Fibroblast of lung (primary cell): ENCODE measurements at regions not wholly inside any gene's neighbourhood (a gene's known extent, or its start where the extent isn't known, plus 50 kb on each side); places are given as distances from the start of the nearest gene placed in this dataset.
A peak's percentile ranks its signal among the peaks of the same experiment; 100 is the strongest.
"Not testable (repeated sequence)": the region's sequence is repeated elsewhere in the genome, so short reads cannot be mapped to it uniquely, and the experiment has no call there.

Source experiments
- DNase-seq, 2 donors: peaks; one replicate each; pipeline versions ENCODE4 v3.0.0 to v3.0.0-alpha.2; 2010; ENCODE audit warnings: low read depth in 2 of 2
- H2AFZ ChIP-seq: 2 replicates; pipeline ENCODE4 v1.5.1; 2012; ENCODE audit warnings: low read length, control low read depth, inconsistent platforms
- H3K27ac ChIP-seq: 2 replicates; pipeline ENCODE4 v1.5.1; 2011; ENCODE audit warnings: low read length, control low read depth; ENCODE audit not compliant: insufficient read depth
- H3K27me3 ChIP-seq: 2 replicates; pipeline ENCODE4 v1.5.1; 2011; ENCODE audit warnings: mild to moderate bottlenecking, low read length; ENCODE audit not compliant: control insufficient read depth, insufficient read depth
- H3K36me3 ChIP-seq: 2 replicates; pipeline ENCODE4 v1.5.1; 2011; ENCODE audit warnings: low read length; ENCODE audit not compliant: control insufficient read depth, insufficient read depth
- H3K4me1 ChIP-seq: 2 replicates; pipeline ENCODE4 v1.5.1; 2011; ENCODE audit warnings: low read length; ENCODE audit not compliant: control insufficient read depth, insufficient read depth; ENCODE audit errors: extremely low read depth
- H3K4me2 ChIP-seq: 2 replicates; pipeline ENCODE4 v1.5.1; 2011; ENCODE audit warnings: low read length, control low read depth; ENCODE audit not compliant: insufficient read depth; ENCODE audit errors: extremely low read depth
- H3K4me3 ChIP-seq, 4 experiments: fragments of 200-600 bp in 1 of 4; sonication (generic) in 1 of 4; replicated peaks in 1 of 4; 2 replicates each; pipeline ENCODE4 v1.5.1; 2011 to 2016; ENCODE audit warnings: low read length in 4 of 4, low read depth in 3 of 4, mild to moderate bottlenecking in 3 of 4, control low read depth in 2 of 4, inconsistent platforms in 1 of 4, mixed read lengths in 1 of 4; ENCODE audit not compliant: insufficient read depth in 1 of 4; ENCODE audit errors: control extremely low read depth in 1 of 4
- H3K79me2 ChIP-seq: 2 replicates; pipeline ENCODE4 v1.5.1; 2012; ENCODE audit warnings: mild to moderate bottlenecking, low read length, inconsistent platforms; ENCODE audit not compliant: control insufficient read depth, insufficient read depth
- H3K9ac ChIP-seq: 2 replicates; pipeline ENCODE4 v1.5.1; 2011; ENCODE audit warnings: mild to moderate bottlenecking, low read length, control low read depth; ENCODE audit not compliant: insufficient read depth
- H3K9me3 ChIP-seq: 2 replicates; pipeline ENCODE4 v1.5.1; 2012; ENCODE audit warnings: low read depth, low read length; ENCODE audit not compliant: control insufficient read depth, insufficient read depth
- H4K20me1 ChIP-seq: 2 replicates; pipeline ENCODE4 v1.5.1; 2011; ENCODE audit warnings: low read length; ENCODE audit not compliant: control insufficient read depth, insufficient read depth; ENCODE audit errors: extremely low read depth
- CTCF ChIP-seq, 2 donors: IDR thresholded peaks in 1 of 2; conservative IDR thresholded peaks in 1 of 2; 1 replicate in 1 of 2; 2 replicates in 1 of 2; pipeline ENCODE4 v1.5.1; 2011 to 2012; ENCODE audit warnings: low read length in 2 of 2, control low read depth in 1 of 2, inconsistent platforms in 1 of 2, low read depth in 1 of 2, mild to moderate bottlenecking in 1 of 2
- EZH2 ChIP-seq: IDR thresholded peaks from 2 replicates; pipeline ENCODE4 v1.5.1; 2012; ENCODE audit warnings: low read length, control low read depth, mild to moderate bottlenecking; ENCODE audit errors: missing control alignments

DNA sequence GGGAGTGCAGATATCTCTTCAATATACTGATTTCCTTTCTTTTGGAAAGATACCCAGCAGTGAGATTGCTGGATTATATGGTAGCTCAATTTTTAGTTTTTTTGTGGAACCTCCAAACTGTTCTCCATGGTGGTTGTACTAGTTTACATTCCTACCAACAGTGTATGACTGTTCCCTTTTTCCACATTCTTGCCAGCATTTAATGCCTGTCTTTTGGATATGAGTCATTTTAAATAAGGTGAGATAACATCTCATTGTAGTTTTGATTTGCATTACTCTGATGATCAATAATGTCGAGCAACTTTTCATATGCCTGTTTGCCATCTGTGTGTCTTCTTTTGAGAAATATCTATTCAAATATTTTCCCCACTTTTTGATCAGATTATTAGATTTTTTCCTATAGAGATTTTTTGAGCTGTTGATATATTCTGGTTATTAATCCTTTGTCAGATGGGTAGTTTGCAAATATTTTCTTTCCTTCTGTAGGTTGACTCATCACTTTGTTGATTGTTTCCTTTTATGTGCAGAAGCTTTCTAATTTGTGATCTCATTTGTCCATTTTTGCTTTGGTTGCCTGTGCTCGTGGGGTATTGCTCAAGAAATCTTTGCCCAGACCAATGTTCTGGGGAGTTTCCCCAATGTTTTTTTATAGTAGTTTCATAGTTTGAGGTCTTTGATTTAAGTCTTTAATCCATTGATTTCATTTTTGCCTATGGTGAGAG, 552.7 kb downstream of the ZNF674 start:
- H3K79me2 ChIP-seq, result no peaks in the 10 kb centered on the region
- H2AFZ ChIP-seq, result no peak overlapping the region
- no peak for DNase-seq
- no peaks in the 10 kb centered on the region for H3K36me3 ChIP-seq
- no peak overlapping the region for H3K27ac ChIP-seq
- no peaks in the 10 kb centered on the region for H4K20me1 ChIP-seq
- H3K4me3 ChIP-seq, result no peak overlapping the region
- no peaks in the 10 kb centered on the region for H3K4me1 ChIP-seq
- no peak overlapping the region for H3K4me2 ChIP-seq
- no peak overlapping the region for H3K9ac ChIP-seq
- H3K9me3 ChIP-seq, result no peaks in the 10 kb centered on the region
- no peak for TF ChIP-seq EZH2
- TF ChIP-seq CTCF (conservative IDR thresholded peaks at IDR 0.05 in 1 of 2, IDR thresholded peaks at IDR 0.05 in 1 of 2; ENCODE audit: low read depth in 1 of 2, low read length in 2 of 2), result no peak
- H3K27me3 ChIP-seq, result no peaks in the 10 kb centered on the region

GRCh38 chrX:45986971-45987370, 558.2 kb downstream of the ZNF674 start:
- H3K79me2 ChIP-seq, result no peaks in the 10 kb centered on the region
- no peak overlapping the region for H3K4me2 ChIP-seq
- H3K27me3 ChIP-seq, result no peaks in the 10 kb centered on the region
- no peak overlapping the region for H2AFZ ChIP-seq
- H3K4me1 ChIP-seq, result no peaks in the 10 kb centered on the region
- DNase-seq, result peak in 1 of 2 donors; percentile 11
- no peak overlapping the region for H3K27ac ChIP-seq
- no peaks in the 10 kb centered on the region for H3K36me3 ChIP-seq
- no peaks in the 10 kb centered on the region for H3K9me3 ChIP-seq
- no peaks in the 10 kb centered on the region for H4K20me1 ChIP-seq
- H3K4me3 ChIP-seq, result no peak overlapping the region
- no peak for TF ChIP-seq CTCF (conservative IDR thresholded peaks at IDR 0.05 in 1 of 2, IDR thresholded peaks at IDR 0.05 in 1 of 2; ENCODE audit: low read depth in 1 of 2, low read length in 2 of 2)
- H3K9ac ChIP-seq, result no peak overlapping the region

DNA sequence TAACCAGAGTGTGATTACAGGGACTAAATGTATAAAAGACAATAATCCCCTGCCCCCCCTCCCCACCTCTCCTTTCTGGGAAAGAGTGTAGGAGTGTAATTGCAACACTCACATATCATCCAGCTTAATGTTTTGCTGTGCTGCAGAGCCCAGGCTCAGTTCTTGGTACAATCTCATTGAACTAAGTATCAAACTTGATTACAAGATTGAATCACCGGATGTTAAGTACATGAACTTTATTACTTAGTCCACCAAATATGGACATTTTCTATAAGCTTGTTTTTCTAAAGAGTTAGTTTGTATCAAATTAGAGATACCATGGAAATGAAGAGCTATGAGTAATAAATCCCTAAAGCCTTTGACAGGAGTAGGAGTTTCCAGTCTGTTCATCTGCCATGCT, 559.1 kb downstream of the ZNF674 start:
- TF ChIP-seq CTCF (conservative IDR thresholded peaks at IDR 0.05 in 1 of 2, IDR thresholded peaks at IDR 0.05 in 1 of 2; ENCODE audit: low read depth in 1 of 2, low read length in 2 of 2) (no peak), EZH2 (no peak)
- peak in 1 of 2 donors; percentile 1 for DNase-seq
- H3K36me3 ChIP-seq, result no peaks in the 10 kb centered on the region

DNA sequence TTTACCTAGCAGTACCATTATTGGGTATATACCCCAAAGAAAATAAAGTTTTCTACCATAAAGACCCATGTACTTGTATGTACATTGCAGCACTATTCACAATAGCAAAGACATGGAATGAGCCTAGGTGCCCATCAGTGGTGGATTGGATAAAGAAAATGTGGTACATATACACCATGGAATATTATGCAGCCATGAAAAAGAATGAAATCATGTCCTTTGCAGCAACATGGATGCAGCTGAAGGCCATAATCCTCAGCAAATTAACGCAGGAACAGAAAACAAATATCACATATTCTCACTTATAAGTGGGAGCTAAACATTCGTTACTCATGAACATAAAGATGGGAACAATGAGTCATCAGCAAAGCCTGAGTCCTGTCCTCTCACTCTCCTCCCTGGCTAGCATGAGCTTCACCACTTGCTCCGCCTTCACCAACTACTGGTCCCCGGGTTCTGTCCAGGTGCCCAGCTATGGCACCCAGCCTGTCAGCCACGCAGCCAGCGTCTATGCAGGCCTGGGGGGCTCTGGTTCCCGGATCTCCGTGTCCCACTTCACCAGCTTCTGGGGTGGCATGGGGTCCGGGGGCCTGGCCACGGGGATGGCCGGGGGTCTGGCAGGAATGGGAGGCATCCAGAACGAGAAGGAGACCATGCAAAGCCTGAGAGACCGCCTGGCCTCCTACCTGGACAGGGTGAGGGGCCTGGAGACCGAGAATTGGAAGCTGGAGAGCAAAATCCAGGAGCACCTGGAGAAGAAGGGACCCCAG, 562.1 kb downstream of the ZNF674 start:
- not testable (repeated sequence) for H3K9ac ChIP-seq, H3K9me3 ChIP-seq, H3K79me2 ChIP-seq, H3K36me3 ChIP-seq, H2AFZ ChIP-seq, H4K20me1 ChIP-seq, H3K27ac ChIP-seq, H3K4me3 ChIP-seq, H3K4me1 ChIP-seq, H3K4me2 ChIP-seq, DNase-seq, H3K27me3 ChIP-seq

More for the DNA sequence above, 559.1 kb downstream of the ZNF674 start:
- Histone ChIP-seq H3K9ac (no peak overlapping the region), H3K27me3 (no peaks in the 10 kb centered on the region), H3K79me2 (no peaks in the 10 kb centered on the region), H3K27ac (no peak overlapping the region), H3K4me1 (no peaks in the 10 kb centered on the region), H3K4me2 (no peak overlapping the region), H3K4me3 (no peak overlapping the region), H4K20me1 (no peaks in the 10 kb centered on the region), H2AFZ (no peak overlapping the region), H3K9me3 (no peaks in the 10 kb centered on the region)
